Prostate gland (tissue), 2 donors: ENCODE measurements at regions not wholly inside any gene's neighbourhood (a gene's known extent, or its start where the extent isn't known, plus 50 kb on each side); places are given as distances from the start of the nearest gene placed in this dataset.

Experiments used
- POLR2A ChIP-seq: fragments of 450-650 bp; IDR thresholded peaks from one replicate; pipeline ENCODE4 v1.6.1; 2016; ENCODE audit warnings: antibody characterized with exemption, mild to moderate bottlenecking
- POLR2AphosphoS5 ChIP-seq: sonication (generic); formaldehyde crosslinking; IDR thresholded peaks from one replicate; pipeline ENCODE4 v1.6.1; 2017; ENCODE audit warnings: antibody characterized with exemption
- TF ChIP-seq, protein P1 (sequence below), 4 experiments: fragments of 200-600 bp in 2 of 4; fragments of 450-650 bp in 2 of 4; sonication (generic) in 2 of 4; IDR thresholded peaks; 1 replicate in 3 of 4; 2 replicates in 1 of 4; pipeline ENCODE4 v1.5.1; 2016 to 2019; ENCODE audit warnings: antibody characterized with exemption in 4 of 4, mild to moderate bottlenecking in 2 of 4, moderate library complexity in 2 of 4

DNA sequence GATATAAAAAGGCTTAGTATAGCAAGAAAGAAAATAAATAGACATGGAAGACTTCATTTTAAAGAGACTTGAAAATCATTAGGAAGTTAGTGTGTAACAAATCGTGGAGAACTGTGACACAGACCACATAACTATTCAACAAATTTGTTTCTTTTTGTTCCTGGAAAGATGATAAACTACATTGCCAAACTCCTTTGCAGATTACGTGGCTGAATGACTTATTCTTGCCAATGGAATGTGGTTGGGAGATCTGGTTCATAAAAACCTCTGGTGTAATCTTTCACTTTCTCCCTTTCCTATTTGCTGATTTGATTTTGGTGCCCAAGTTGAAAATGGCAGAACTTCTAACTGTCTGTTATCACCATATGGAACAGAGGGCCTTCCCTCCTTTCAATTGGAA is 328.9 kb upstream of the MEF2C start:
- TF ChIP-seq, protein P1, sequence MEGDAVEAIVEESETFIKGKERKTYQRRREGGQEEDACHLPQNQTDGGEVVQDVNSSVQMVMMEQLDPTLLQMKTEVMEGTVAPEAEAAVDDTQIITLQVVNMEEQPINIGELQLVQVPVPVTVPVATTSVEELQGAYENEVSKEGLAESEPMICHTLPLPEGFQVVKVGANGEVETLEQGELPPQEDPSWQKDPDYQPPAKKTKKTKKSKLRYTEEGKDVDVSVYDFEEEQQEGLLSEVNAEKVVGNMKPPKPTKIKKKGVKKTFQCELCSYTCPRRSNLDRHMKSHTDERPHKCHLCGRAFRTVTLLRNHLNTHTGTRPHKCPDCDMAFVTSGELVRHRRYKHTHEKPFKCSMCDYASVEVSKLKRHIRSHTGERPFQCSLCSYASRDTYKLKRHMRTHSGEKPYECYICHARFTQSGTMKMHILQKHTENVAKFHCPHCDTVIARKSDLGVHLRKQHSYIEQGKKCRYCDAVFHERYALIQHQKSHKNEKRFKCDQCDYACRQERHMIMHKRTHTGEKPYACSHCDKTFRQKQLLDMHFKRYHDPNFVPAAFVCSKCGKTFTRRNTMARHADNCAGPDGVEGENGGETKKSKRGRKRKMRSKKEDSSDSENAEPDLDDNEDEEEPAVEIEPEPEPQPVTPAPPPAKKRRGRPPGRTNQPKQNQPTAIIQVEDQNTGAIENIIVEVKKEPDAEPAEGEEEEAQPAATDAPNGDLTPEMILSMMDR (IDR thresholded peaks at IDR 0.05): no peak
- TF ChIP-seq POLR2A (no peak), POLR2AphosphoS5 (no peak)
